ENCODE measurements at regions not wholly inside any gene's neighbourhood (a gene's known extent, or its start where the extent isn't known, plus 50 kb on each side); places are given as distances from the start of the nearest gene placed in this dataset.
"Not testable (repeated sequence)": the region's sequence is repeated elsewhere in the genome, so short reads cannot be mapped to it uniquely, and the experiment has no call there.

DNA sequence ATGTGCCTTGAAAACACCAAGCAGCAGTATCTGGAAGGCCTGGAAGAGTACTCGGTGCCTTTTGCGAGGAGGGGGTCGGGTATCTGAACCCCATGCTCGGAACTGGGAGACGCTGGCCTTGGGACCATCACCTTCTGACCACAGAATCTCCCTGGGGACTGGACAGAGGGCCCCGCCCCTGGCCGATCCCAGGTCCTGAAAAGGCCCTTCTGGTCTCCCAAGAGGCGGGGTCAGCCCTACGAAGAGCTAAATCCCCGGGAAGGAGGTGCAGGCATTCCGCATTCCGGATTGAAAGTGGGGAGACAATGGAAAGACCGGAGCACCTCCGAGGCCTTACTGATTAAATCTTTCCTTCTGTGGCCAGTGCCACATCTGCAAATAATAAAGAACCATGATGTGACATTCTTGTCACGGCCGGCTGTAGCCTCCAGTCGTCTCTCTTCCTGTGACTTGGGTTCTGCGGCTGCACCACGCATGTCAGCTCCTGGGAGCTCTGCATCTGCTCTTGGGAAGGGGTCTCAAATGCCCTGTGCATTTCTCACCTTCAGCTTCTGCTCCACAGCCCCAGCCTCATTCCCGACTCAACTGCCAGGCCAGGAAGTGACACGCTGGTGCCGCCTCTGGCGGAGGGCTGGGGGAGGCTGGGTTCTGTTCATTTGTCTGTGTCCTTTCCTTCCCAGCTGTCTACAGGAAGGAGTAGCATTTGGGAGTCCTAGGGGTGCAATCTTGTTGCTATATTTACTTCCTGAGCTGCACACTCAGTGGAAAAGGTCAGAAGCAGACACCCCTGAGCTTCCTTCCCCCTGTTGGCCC is 173.5 kb downstream of the KLF13 start:
- Histone ChIP-seq H3K4me3 (no peak overlapping the region), H3K27ac (peak overlapping the region in 7 of 21 experiments; percentile 10 to 65 (median 42))

DNA sequence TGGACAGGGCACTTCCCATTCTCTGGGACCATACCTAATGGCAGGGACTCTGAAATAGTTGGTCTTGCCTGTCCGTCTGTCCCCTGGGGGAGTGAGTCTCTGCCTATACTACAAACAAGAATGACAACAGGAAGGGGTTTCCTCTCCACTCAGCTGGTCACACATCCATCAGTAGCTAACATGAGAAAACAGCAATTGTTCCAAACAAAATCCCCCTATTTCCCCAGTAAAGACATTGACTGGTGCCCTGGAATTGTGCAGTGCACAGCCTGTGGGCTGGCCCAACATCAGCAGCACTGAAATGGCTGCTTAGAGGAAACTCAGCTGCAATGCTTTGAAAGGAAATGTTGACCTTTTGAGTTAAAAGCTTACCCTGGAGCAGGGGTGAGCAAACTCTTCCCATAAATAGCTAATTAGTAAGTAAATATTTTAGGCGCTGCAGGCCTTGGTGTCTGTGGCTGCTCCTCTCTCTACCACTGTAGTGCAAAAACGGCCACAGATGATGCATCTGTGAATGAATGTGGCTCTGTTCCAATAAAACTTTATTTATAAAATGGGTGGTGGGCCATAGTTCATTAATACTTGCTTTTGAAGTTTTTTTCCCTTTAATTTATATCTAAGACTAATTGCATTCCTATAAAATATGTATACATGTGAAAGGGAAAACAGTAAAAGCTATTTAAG is 174.3 kb downstream of the KLF13 start:
- H3K4me3 ChIP-seq = no peak overlapping the region
- H3K27ac ChIP-seq = peak overlapping the region in 5 of 21 experiments; percentile 10 to 65 (median 42)

DNA sequence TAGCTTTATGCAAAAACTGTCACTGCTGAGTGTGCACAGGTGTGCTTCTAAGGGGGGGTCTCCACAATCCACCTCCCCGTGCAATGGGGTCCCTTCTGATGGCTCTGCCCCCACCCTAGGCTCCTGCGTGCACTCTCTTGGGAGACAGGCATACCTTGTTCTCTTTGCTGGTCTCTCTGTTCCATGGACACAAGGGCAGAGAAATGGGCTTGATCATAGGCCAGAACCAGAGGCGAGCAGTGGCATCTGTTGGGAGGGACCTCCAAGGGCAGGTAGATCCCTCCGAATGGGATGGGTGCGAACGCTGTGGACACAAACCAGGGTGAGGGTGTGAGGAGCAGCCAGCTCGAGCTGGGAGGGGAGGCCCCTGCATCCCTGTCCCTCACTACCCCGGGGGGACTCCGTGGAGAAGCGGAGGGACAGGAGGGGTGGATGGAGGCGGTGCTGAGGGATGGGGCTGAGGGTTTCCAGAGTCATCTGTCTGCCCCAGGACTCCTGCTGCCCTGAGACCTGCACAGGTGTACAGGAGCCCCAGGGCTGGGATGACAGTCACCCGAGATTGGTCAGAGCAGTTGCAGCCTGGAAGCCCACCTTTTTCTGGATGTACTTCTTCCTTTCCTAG is 175.0 kb downstream of the KLF13 start:
- H3K27ac ChIP-seq = no peak overlapping the region
- H3K4me3 ChIP-seq = no peak overlapping the region

DNA sequence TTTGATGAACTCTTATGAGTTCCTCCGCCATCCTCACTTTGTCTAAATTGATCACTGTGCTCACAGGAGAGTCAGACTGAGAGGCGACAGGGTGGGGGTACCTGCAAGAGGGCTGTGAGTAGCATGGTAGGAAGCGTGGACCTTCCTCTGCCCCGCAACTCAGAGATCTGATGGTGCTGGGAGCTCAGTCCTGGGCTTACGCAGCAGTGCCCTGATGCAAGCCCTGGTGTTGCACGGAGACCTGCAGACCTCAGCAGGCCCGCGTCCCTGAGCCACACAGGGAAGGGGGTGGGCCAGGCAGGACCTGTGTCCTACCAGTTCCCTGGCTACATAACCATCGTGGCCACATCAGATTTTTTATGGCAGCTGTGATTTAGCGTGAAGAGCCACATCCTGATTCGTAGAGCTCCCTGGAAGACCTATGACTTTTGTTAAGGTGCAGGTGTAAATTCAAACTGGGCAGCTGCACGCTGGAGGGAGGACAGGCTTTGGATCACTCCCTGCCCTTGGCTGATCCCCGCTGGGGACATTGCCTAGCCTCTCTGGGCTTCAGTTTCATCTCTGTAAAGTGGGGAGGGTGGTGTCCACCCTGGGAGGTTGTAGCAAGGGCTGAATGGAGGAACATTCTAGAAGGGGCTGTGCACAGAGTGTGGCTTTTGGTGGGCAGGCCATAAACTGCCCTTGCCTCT is 176.1 kb downstream of the KLF13 start:
- Histone ChIP-seq H3K27ac (no peak overlapping the region), H3K4me3 (no peak overlapping the region)

DNA sequence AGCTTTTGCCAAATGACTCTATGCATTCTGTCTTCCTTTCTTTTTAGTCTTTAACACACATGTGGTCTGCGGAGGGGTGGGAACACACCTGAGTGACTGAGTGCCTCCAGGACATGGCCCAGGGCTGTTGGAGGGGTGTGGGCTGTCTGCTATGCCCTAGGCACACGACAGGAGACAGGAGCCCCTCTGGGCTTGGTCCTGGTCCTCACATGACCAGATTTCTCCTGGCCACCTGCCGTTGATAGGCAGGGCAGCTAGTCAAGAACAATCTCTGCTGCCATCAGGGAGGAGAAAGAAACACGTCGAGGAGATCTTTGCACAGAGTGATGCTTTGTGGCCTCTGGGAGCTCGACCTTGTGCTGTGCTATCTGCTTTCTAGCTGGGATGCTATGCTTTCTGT is 176.6 kb downstream of the KLF13 start:
- Histone ChIP-seq H3K4me3 (no peak overlapping the region), H3K27ac (no peak overlapping the region)

DNA sequence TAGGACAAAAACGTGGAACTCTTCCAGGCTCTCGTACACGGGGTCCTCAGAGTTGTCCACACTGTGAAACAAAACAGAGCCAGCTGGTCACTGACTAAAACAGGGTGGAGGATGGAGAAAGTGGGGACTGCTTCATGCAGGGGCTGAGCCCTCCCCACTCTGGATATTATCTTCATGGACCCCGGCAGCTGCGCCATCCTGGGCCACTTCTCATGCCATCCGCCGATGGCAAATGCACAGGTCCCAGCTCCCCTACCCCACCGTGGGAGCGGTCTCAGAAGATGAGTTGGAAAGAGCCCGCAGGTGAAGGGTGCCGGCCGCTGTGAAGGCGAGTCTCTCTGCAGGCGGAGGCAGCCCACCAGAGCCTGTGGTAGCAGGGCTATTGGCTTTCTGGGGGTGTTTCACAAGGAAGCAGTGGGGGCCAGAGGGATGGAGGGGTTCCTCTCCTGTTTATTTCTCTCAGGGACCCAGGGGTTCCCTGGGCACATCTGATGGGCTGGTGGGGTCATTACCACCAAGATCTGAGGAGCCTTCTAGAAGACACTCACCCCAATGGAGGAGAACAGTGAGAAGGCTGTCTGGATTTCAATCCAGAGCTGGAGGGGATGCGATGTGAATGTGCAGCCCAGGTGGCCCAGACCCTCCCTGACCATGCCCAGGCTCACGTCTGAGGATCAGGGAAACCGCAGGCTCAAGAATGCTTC is 177.3 kb downstream of the KLF13 start:
- H3K27ac ChIP-seq = no peak overlapping the region
- H3K4me3 ChIP-seq = no peak overlapping the region

DNA sequence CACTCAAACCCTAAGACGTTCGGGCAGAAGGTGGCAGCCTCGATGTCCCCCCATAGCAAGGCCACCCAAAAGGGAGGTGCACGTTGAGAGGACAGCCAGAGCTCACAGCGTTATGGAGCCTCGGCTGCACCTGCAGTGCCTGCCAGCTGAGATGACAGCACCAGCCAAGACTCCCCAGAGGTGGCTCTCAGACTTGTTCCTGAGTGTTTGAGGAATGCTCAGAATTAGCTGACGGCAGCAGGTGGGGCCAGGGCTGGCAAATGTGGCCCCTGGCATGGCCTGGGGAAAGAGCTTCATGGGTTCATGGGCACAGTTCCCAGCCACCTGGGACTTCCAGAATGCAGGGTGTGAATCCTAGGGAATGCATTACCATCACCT is 177.8 kb downstream of the KLF13 start:
- Histone ChIP-seq H3K27ac (no peak overlapping the region), H3K4me3 (no peak overlapping the region)

DNA sequence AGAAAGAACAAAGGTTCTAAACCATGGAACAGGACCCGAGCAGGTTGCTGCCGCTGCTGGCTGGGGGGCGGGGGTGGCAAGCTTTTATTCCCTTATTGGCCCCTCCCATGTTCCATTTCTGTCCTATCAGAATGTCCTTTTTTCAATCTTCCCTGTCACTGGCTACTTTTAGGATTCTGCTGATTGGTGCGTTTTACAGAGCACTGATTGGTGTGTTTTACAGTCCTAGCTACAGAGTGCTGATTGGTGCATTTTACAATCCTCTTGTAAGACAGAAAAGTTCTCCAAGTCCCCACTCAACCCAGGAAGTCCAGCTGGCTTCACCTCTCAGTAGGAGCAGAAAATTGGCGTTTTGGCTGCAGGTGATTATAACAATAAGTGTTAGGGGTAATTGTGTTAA is 180.9 kb downstream of the KLF13 start:
- H3K27ac ChIP-seq, H3K4me3 ChIP-seq: not testable (repeated sequence)

DNA sequence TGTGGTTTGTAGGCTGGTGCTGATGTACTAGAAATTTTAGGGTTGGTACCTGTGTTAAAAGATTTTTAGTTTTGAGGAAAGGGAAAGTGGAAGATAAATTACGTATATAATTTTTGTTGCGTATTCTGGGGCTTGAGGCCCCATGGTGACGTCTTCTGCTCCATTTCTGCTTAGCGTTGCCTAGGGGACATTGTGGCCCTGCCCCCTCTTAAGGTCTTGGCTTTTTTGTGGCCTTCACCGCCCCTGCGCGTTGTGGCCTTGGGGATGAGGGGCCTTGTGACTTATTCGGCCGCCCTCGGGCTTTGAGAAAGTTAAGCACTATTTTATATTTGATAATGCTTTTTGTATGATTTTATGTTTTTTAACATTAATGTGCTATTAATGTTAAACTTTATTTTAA is 182.0 kb downstream of the KLF13 start:
- H3K27ac ChIP-seq = no peak overlapping the region
- H3K4me3 ChIP-seq = no peak overlapping the region

DNA sequence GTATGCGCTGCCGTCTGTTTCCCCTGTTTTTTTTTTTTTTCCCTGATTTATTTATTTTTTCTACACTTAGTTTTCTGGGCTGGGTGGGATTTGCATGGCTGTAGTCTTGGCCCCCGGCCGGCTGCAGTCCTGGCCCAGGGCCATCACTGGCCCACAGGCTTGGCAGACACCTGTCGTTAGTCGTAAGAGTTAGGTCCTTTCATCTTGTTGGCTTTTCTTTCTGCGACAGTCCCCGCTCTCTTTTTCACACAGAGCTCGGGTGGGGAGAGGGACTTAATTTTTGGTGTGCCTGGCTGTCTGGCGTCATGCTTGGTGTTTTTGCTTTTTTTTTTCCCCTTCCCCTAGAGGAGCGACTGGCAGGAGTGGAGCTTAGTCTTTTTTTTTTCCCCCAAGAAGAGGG is 183.4 kb downstream of the KLF13 start:
- H3K27ac ChIP-seq = no peak overlapping the region
- no peak overlapping the region for H3K4me3 ChIP-seq

DNA sequence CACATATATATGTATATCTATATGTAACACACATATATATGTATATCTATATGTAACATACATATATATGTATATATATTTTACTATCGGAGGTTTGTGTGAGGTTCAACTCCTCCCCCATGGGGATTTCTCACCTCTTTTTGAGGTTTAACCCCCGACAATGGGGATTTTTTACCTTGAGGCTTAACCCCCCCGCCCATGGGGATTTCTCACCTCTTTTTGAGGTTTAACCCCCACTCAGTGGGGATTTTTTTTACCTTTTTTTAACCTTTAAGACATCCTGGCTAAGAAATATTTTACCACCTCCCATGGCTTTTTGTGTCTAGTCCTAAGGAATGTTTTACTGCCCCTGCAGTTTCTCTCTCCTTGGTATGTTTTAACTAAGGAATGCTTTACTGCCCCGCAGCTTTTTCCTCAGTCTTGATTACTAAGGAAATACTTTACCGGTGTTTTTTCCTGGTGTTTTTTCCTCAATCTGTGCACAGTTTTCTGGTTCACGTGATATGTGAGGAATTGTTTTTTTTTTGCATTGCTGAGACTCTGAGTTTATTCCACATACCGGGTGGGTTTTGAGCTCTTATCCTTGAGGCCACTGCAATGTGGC is 185.2 kb downstream of the KLF13 start:
- Histone ChIP-seq H3K27ac (no peak overlapping the region), H3K4me3 (no peak overlapping the region)

DNA sequence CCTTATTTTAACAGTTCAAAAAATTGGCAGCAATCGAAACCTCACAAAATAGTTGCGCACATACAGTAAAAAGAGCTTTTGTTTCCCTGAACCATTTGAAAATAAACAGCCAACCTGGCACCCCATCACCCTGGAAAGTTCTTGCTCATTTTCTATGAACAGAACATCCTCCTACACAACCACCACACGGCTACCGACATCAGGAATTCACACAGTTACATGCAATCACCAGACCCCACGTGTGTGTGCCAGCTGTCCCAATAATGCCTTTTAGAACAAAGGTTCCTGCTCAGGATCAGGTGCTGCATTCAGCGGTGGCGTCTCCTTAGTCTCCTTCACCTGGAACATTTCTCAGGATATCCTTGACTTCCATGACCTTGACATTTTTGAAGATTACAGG is 186.5 kb downstream of the KLF13 start:
- H3K27ac ChIP-seq = no peak overlapping the region
- H3K4me3 ChIP-seq = no peak overlapping the region

DNA sequence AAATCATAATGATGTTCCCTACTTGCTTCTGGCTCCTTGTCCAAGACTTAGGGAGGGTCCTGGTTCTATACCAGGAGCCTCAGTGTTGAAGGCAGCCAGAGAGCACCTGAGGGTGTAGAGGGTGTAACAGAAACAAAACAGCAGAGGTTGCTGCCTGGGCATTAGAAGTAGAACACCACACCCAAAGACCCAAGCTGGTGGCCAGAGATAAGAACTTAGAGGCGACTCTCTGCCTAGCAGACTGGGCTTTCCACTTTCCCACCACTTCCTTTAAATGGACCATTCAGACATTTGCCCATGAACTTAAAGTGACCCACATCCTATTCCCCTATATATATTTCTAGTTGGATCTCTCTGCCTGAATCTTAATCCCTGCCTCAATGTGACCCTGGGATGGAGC is 189.8 kb downstream of the KLF13 start:
- Histone ChIP-seq H3K4me3 (no peak overlapping the region), H3K27ac (no peak overlapping the region)

DNA sequence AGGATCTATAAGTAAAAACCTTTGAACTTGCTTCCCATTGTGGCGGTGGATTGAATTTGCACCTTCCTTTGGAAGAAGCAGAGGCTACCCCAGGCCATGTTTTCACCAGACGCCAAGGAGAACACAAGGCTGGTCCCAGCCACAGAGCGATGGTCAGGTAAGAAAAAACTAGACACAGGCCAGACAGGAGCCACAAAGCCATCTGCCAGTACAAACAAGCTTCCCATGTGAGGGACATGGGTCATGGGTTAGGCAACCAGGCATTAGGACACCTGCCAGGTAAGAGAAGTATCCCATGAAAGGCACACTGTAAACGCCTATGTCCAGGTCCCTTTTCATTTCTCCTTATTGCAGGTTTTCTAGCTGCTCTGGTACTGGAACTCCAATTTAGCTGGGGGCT is 190.2 kb downstream of the KLF13 start:
- H3K4me3 ChIP-seq = no peak overlapping the region
- no peak overlapping the region for H3K27ac ChIP-seq

DNA sequence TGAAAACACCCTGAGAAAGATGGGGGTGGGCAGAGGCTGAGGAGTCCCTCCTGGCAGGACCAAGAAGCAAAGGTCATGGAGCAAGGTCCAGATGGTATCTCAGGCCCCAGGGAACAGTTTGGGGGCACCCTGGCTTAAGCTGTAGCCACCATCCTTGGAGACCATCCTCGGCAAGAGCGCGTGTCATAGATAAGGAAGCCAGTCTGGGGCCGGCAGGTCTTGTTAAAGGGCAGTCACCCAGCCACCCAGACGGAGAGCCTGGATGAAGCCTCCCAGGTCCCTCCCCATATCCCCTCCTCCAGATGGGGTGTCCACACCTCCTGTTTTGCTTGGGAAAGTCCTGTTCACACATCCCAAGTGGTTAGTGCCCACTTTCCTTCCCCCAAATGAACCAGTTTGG is 191.1 kb downstream of the KLF13 start:
- H3K4me3 ChIP-seq = no peak overlapping the region

DNA sequence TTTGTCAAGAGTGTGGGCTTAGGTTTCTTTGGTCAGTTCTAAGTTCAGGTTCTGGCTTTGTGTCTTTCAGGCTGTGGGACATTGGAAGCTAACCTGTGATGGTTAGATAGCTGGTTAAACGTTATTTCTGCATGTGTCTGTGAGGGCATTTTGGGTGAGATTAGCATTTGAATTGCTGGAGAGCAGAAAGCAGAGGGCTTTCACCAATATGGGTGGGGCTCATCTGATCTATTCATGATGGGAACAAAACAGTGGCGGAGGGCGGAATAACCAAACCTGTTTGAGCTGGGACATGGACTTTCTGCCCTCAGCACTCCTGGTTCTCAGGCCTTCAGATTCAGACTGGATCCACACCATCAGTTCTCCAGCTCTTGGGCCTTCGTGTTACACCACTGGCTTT is 195.4 kb downstream of the KLF13 start:
- Histone ChIP-seq H3K27ac (no peak overlapping the region), H3K4me3 (no peak overlapping the region)

More for the DNA sequence above, 191.1 kb downstream of the KLF13 start:
- no peak overlapping the region for H3K27ac ChIP-seq

DNA sequence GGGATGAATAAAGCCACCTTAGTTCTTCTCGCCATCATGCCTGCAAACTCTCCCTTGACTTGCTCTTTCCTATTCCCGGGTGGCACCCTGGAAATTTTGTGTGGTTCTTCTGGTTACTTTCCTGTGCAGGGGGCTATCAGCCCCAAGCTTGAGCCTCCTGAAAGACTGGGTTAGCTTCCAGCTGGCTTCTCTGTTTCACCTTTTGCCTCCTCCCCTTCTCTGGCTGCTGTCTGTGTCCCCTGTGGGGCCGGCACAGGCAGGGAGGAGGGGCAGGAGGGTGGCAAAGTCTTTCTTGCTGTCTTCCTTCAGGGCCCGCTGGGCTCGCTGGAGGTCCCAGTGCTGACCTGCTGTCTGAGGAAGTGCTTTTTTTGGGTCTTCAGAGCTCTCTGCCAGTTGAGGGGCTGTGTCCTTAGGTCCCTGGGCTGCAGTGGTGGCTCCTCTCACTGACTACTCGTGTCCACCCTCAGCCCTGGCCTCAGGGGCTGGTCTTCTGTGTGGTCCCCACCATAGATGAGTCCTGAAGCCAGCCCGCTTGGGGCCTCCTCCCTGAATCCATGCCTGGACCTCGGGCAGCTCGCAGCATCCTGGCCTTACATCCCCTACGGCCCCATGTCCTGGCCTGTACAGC is 196.5 kb downstream of the KLF13 start:
- Histone ChIP-seq H3K27ac (no peak overlapping the region), H3K4me3 (no peak overlapping the region)

DNA sequence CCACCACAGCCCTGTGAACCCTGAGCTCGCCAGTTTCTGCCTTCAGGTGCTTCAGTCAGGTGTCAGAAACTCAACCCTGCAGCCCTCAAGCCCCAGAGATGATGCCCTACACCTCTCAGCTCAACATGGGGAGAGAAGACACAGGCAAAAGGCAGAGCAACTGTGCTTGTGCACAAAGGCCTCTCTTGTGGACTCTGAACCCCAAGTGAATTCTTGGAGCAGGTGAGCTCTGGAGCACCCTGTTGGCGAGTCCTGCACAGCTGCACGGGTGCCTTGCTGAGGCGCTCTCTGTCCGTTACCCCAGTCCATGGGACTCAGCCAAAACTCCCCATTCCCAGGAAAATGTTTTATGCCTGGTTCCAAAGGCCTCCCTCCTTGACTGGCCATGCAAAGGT is 197.0 kb downstream of the KLF13 start:
- H3K27ac ChIP-seq = no peak overlapping the region
- no peak overlapping the region for H3K4me3 ChIP-seq

DNA sequence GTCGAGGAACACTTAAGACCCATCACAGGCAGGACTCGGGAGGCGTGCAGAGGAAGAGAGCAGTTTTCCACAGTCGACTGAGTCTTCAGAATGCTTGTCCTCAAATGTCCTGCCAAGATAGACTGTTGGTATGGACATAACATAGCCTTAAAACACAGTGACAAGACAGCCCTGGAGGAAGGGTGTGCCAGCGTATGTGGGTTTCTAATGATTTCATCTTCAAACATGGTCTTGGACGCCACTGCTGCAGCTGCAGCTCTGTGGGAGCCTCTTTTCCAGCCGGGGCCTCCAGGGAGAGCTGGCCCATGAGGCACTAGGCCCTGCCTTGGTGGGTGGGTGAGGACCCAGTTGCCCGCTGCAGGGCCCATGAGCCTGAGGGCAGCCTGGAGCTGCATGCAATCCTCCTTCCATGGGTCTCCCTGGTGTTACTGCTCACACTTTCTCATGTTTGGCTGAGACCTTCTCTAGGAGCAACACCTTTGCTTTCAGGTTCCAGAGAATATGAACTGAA is 198.6 kb downstream of the KLF13 start:
- Histone ChIP-seq H3K4me3 (no peak overlapping the region), H3K27ac (no peak overlapping the region)

Data from skin epidermis (tissue), 12 donors.